ENCODE measurements at regions not wholly inside any gene's neighbourhood (a gene's known extent, or its start where the extent isn't known, plus 50 kb on each side); places are given as distances from the start of the nearest gene placed in this dataset.

- H3K9me1 ChIP-seq (replicated peaks; ENCODE audit: control insufficient read depth, extremely low read depth, insufficient read depth, low read length), result no peaks in the 10 kb centered on the region
- FAIRE-seq, result no peak
- H3K4me2 ChIP-seq (ENCODE audit: insufficient read depth, low read length), result no peak overlapping the region
- dilution Hi-C loops (cut with MboI; ENCODE audit: extremely low pct_ligation_motif_present, low sequenced_read_pairs), result no loop called here
- no peaks in the 10 kb centered on the region for H3K4me1 ChIP-seq (ENCODE audit: control insufficient read depth, extremely low read depth, insufficient read depth, low read length)
- no peak for DNase-seq (ENCODE audit: low read depth, low spot score)
- no peak overlapping the region for H3K4me3 ChIP-seq (replicated peaks in 1 of 3; ENCODE audit: insufficient read depth in 1 of 3, low read depth in 1 of 3, low read length in 3 of 3)
- BruUV-seq (replicated peaks), result no TSS peak
- H3K9ac ChIP-seq (replicated peaks; ENCODE audit: extremely low read depth, insufficient read depth, low read length), result no peak overlapping the region
- intact Hi-C loops (cut with micrococcal nuclease), result no loop called here
- peaks cover 2% of the 10 kb centered on the region for H3K9me3 ChIP-seq (replicated peaks; ENCODE audit: control insufficient read depth, insufficient read depth, low read length)
- H3K27me3 ChIP-seq (ENCODE audit: control insufficient read depth in 2 of 2, insufficient read depth in 2 of 2, low read length in 2 of 2), result no peaks in the 10 kb centered on the region
- no peaks in the 10 kb centered on the region for H4K20me1 ChIP-seq (replicated peaks; ENCODE audit: control insufficient read depth, extremely low read depth, insufficient read depth, low read length)
- H3K79me2 ChIP-seq (ENCODE audit: control insufficient read depth, insufficient read depth, low read length), result no peaks in the 10 kb centered on the region
- TF ChIP-seq FOS (IDR thresholded peaks at IDR 0.05; ENCODE audit: borderline replicate concordance, insufficient read depth, low read length) (no peak), POLR2A (IDR thresholded peaks at IDR 0.05; ENCODE audit: low read depth, low read length) (no peak), GATA2 (IDR thresholded peaks at IDR 0.05; ENCODE audit: insufficient read depth, insufficient read length, low read depth, low read length) (no peak), MAX (IDR thresholded peaks at IDR 0.05; ENCODE audit: insufficient read depth, insufficient read length) (no peak), JUN (IDR thresholded peaks at IDR 0.05; ENCODE audit: borderline replicate concordance, insufficient read depth, insufficient read length, low read depth) (no peak), MYC (IDR thresholded peaks at IDR 0.05; ENCODE audit: low read depth, low read length) (no peak), CTCF (IDR thresholded peaks at IDR 0.05; ENCODE audit: extremely low read depth in 1 of 2, insufficient read depth in 1 of 2, low read depth in 1 of 2, low read length in 2 of 2) (no peak), EZH2 (IDR thresholded peaks at IDR 0.05; ENCODE audit: borderline replicate concordance, low read depth, low read length, severe bottlenecking) (no peak), POLR2AphosphoS5 (IDR thresholded peaks at IDR 0.05; ENCODE audit: insufficient read depth, low read depth, low read length) (no peak)
- POLR2A ChIA-PET, result no interaction called here
- no peak overlapping the region for H2AFZ ChIP-seq (ENCODE audit: low read depth, low read length)
- CTCF ChIA-PET, result no interaction called here
- no peak overlapping the region for H3K27ac ChIP-seq (ENCODE audit: insufficient read depth, low read depth, low read length)
- no peaks in the 10 kb centered on the region for H3K36me3 ChIP-seq (ENCODE audit: control insufficient read depth in 2 of 2, extremely low read depth in 1 of 2, insufficient read depth in 2 of 2, low read length in 2 of 2)
These were observed 57.5 kb upstream of the SETMAR start for GRCh38 chr3:4245671-4246070.
